Esophagus squamous epithelium (tissue), 5 donors: ENCODE measurements at regions not wholly inside any gene's neighbourhood (a gene's known extent, or its start where the extent isn't known, plus 50 kb on each side); places are given as distances from the start of the nearest gene placed in this dataset.

Experiments
- DNase-seq: peaks from one replicate; lab custom pipeline; 2025; lab: John Stamatoyannopoulos, UW
- H3K27ac ChIP-seq, 4 donors: fragments of 200-600 bp; sonication (generic); one replicate each; pipeline ENCODE4 v1.5.1; 2016 to 2019; ENCODE audit warnings: mild to moderate bottlenecking in 1 of 4
- H3K27me3 ChIP-seq, 4 donors: fragments of 200-600 bp; sonication (generic); 1 replicate in 3 of 4; 2 replicates in 1 of 4; pipeline versions ENCODE4 v1.5.1 to v1.6.0; 2017 to 2021; ENCODE audit warnings: antibody characterized with exemption in 1 of 4
- H3K36me3 ChIP-seq, 3 donors: fragments of 200-600 bp; sonication (generic); one replicate each; pipeline ENCODE4 v1.5.1; 2016 to 2019
- H3K4me1 ChIP-seq, 3 donors: fragments of 200-600 bp; sonication (generic); one replicate each; pipeline ENCODE4 v1.5.1; 2017 to 2019
- H3K4me3 ChIP-seq, 4 donors: fragments of 200-600 bp; sonication (generic); 1 replicate in 3 of 4; 2 replicates in 1 of 4; pipeline ENCODE4 v1.5.1; 2016 to 2019; ENCODE audit warnings: mild to moderate bottlenecking in 2 of 4, moderate library complexity in 1 of 4
- H3K9me3 ChIP-seq, 3 donors: fragments of 200-600 bp; sonication (generic); one replicate each; pipeline ENCODE4 v1.5.1; 2016 to 2019
- CTCF ChIP-seq, 6 experiments: fragments of 450-650 bp in 4 of 6; fragments of 200-600 bp in 2 of 6; sonication (generic) in 2 of 6; IDR thresholded peaks; one replicate each; pipeline ENCODE4 v1.5.1; 2016 to 2019; ENCODE audit warnings: antibody characterized with exemption in 6 of 6, mild to moderate bottlenecking in 4 of 6, moderate library complexity in 4 of 6
- POLR2A ChIP-seq, 4 donors: fragments of 450-650 bp; IDR thresholded peaks; one replicate each; pipeline ENCODE4 v1.6.1; 2017; ENCODE audit warnings: antibody characterized with exemption in 4 of 4, mild to moderate bottlenecking in 4 of 4, moderate library complexity in 3 of 4
- WGBS, 2 donors: methylation state at CpG; one replicate each; pipeline ENCODE4 v1.1.5; 2018; 5-methylcytosine and 5-hydroxymethylcytosine counted together
- intact Hi-C: fragments of 100-400 bp; cut with DNase I; formaldehyde crosslinking; loops from one replicate; pipeline ENCODE4 v1.15.0; 2022
- donor health status: DM: yes; HTN: yes; CAD: no.

GRCh38 chr1:70916034-70916427 is 131.6 kb downstream of the PTGER3 start:
- DNase-seq, result no peak
- Histone ChIP-seq H3K36me3 (no peaks in the 10 kb centered on the region), H3K27ac (no peak overlapping the region), H3K4me3 (no peak overlapping the region), H3K9me3 (no peaks in the 10 kb centered on the region), H3K4me1 (no peaks in the 10 kb centered on the region), H3K27me3 (no peaks in the 10 kb centered on the region)
- TF ChIP-seq POLR2A (IDR thresholded peaks at IDR 0.05), result no peak
- TF ChIP-seq CTCF (IDR thresholded peaks at IDR 0.05), result no peak
- intact Hi-C loops, result no loop called here
- WGBS, 2 donors, result 20 to 26% methylated on average over 2 of the region's 2 CpGs

DNA sequence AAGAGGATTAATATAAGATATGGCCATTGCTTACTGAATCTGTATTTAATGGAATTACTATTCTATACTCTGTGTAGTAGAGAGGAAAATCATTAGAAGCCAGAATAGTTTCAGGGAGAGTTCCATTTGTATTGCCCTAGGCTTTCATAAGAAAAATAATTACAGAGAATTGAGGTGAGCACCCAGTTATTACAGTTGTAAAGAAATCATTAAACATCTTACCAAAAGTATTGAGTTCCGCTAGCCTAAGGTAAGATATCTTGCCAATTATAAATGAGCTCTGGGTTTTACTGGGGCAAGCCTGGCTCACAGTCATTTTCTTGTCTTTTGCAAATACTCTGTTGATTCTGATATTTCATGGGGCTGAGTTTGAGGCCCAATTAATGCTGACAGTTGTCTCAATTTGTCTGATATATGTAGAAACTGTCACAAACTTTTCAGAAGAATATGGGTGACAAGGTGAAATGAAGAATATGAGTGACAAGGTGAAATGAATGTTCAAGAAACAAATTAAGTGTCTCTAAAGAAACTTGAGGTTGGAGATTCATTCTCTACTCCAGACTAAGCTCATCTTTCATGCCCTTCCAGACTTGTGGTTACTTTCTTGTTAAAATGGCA is 127.8 kb downstream of the PTGER3 start:
- WGBS, 2 donors, result 95 to 100% methylated on average over 1 of the region's 1 CpG
- intact Hi-C loops, result no loop called here
- no peak for DNase-seq

More for the DNA sequence above, 127.8 kb downstream of the PTGER3 start:
- no peak overlapping the region for H3K4me3 ChIP-seq
- TF ChIP-seq POLR2A (IDR thresholded peaks at IDR 0.05) (no peak), CTCF (IDR thresholded peaks at IDR 0.05) (no peak)
- H3K27me3 ChIP-seq, result no peaks in the 10 kb centered on the region
- no peaks in the 10 kb centered on the region for H3K36me3 ChIP-seq
- no peaks in the 10 kb centered on the region for H3K4me1 ChIP-seq
- no peak overlapping the region for H3K27ac ChIP-seq
- H3K9me3 ChIP-seq, result peaks cover 0 to 7% (median 5%) of the 10 kb centered on the region in 3 donors
